GM12878 (cell line): ENCODE measurements at regions not wholly inside any gene's neighbourhood (a gene's known extent, or its start where the extent isn't known, plus 50 kb on each side); places are given as distances from the start of the nearest gene placed in this dataset.

Experiments used
- ATAC-seq: fragments of 200-7000 bp; cut with Tn5 transposase; 3 replicates; pipeline ENCODE4 v1.9.1; 2020; ENCODE audit warnings: mild to moderate bottlenecking, moderate library complexity
- BruUV-seq: library from RNA; stranded (reverse); fragments of 400-500 nt; replicated peaks from 2 replicates; lab custom pipeline; 2021; lab: Mats Ljungman, UMichigan
- CTCF ChIA-PET: fragments of 300-600 bp; sonication (Branson Sonifier 250); formaldehyde crosslinking; extraction: SDS; loops from one replicate; lab custom pipeline; 2021; ENCODE audit warnings: inconsistent platforms; lab: Yijun Ruan, JAX
- POLR2A ChIA-PET: fragments of 350-600 bp; formaldehyde crosslinking; extraction: SDS; loops from one replicate; lab custom pipeline; 2021; ENCODE audit warnings: inconsistent platforms; lab: Charles Lee
- RAD21 ChIA-PET: fragments of 300-600 bp; sonication (Branson Sonifier 250); formaldehyde crosslinking; loops from one replicate; lab custom pipeline; 2023; ENCODE audit warnings: antibody characterized with exemption; ENCODE audit not compliant: unreplicated experiment; lab: Charles Lee
- SMC1A ChIA-PET: fragments of 300-600 bp; sonication (Branson Sonifier 250); formaldehyde crosslinking; loops from one replicate; lab custom pipeline; 2023; ENCODE audit not compliant: unreplicated experiment, uncharacterized antibody; lab: Charles Lee
- DNase-seq: peaks from one replicate; pipeline ENCODE4 v3.0.0-alpha.2; 2011; ENCODE audit warnings: low read depth, low spot score
- FAIRE-seq: peaks from 3 replicates; lab custom pipeline; 2011; peaks lifted over from hg19 to GRCh38; lab: Jason Lieb, UNC
- H2AFZ ChIP-seq: 2 replicates; pipeline ENCODE4 v1.6.0; 2011; ENCODE audit warnings: low read depth, low read length, control low read depth; ENCODE audit not compliant: control insufficient read depth
- H3K27ac ChIP-seq: 2 replicates; pipeline ENCODE4 v1.5.1; 2011; ENCODE audit warnings: control low read depth; ENCODE audit not compliant: control insufficient read depth, insufficient read depth
- H3K27me3 ChIP-seq, 2 experiments: replicated peaks in 1 of 2; 2 replicates each; pipeline versions ENCODE4 v1.6.0 to v1.6.1; 2011; ENCODE audit warnings: low read length in 1 of 2; ENCODE audit not compliant: control insufficient read depth in 2 of 2, insufficient read depth in 2 of 2
- H3K36me3 ChIP-seq, 2 experiments: 2 replicates each; pipeline ENCODE4 v1.5.1; 2011; ENCODE audit warnings: low read length in 1 of 2; ENCODE audit not compliant: control insufficient read depth in 2 of 2, insufficient read depth in 2 of 2
- H3K4me1 ChIP-seq: 2 replicates; pipeline ENCODE4 v1.6.1; 2011; ENCODE audit warnings: mild to moderate bottlenecking, low read length, moderate library complexity, mixed read lengths; ENCODE audit not compliant: control insufficient read depth, insufficient read depth
- H3K4me2 ChIP-seq: 2 replicates; pipeline ENCODE4 v1.6.0; 2011; ENCODE audit warnings: control low read depth; ENCODE audit not compliant: control insufficient read depth, insufficient read depth
- H3K4me3 ChIP-seq: fragments of 200-600 bp; sonication (generic); 2 replicates; pipeline ENCODE4 v1.5.1; 2016
- H3K79me2 ChIP-seq: 2 replicates; pipeline ENCODE4 v1.6.0; 2011; ENCODE audit warnings: low read length; ENCODE audit not compliant: control insufficient read depth, insufficient read depth
- H3K9ac ChIP-seq: 2 replicates; pipeline ENCODE4 v1.8.0; 2011; ENCODE audit warnings: low read length, control low read depth, mixed read lengths; ENCODE audit not compliant: control insufficient read depth, insufficient read depth
- H3K9me3 ChIP-seq: replicated peaks from 3 replicates; pipeline ENCODE4 v1.5.1; 2011; ENCODE audit warnings: mild to moderate bottlenecking, low read length; ENCODE audit not compliant: control insufficient read depth, insufficient read depth
- H4K20me1 ChIP-seq: 2 replicates; pipeline ENCODE4 v1.6.0; 2011; ENCODE audit not compliant: control insufficient read depth, insufficient read depth
- CHD1 ChIP-seq: IDR thresholded peaks from 2 replicates; pipeline ENCODE4 v1.6.1; 2012; ENCODE audit warnings: low read depth, low read length, improper control_type of control experiment
- HCFC1 ChIP-seq: fragments of 150-350 bp; IDR thresholded peaks from 2 replicates; pipeline ENCODE4 v1.6.1; 2014; ENCODE audit warnings: low read length
- NBN ChIP-seq: fragments of 450-650 bp; IDR thresholded peaks from 2 replicates; pipeline ENCODE4 v1.6.1; 2016
- NR2C2 ChIP-seq: IDR thresholded peaks from 2 replicates; pipeline ENCODE4 v1.6.1; 2011; ENCODE audit warnings: borderline replicate concordance, low read depth; ENCODE audit not compliant: control insufficient read depth, insufficient read length
- POU2F2 ChIP-seq: IDR thresholded peaks from 3 replicates; pipeline ENCODE4 v1.6.1; 2011; ENCODE audit warnings: low read depth, mild to moderate bottlenecking, low read length, borderline replicate concordance
- SPI1 ChIP-seq: IDR thresholded peaks from 2 replicates; pipeline ENCODE4 v1.6.1; 2011; ENCODE audit warnings: low read depth, mild to moderate bottlenecking, low read length, moderate library complexity, borderline replicate concordance; ENCODE audit not compliant: insufficient read depth
- ZNF207 ChIP-seq: fragments of 450-650 bp; IDR thresholded peaks from 2 replicates; pipeline ENCODE4 v1.6.1; 2014; ENCODE audit warnings: antibody characterized with exemption, mild to moderate bottlenecking, borderline replicate concordance
- ZNF622 ChIP-seq: fragments of 450-650 bp; IDR thresholded peaks from 2 replicates; pipeline ENCODE4 v1.6.1; 2017; ENCODE audit warnings: mild to moderate bottlenecking, inconsistent platforms
- WGBS: methylation state at CpG from one replicate; pipeline ENCODE4 v1.1.6; 2016; ENCODE audit warnings: low lambda C conversion rate; ENCODE audit not compliant: insufficient replicate concordance, insufficient coverage; ENCODE audit errors: missing lambda C conversion rate; 5-methylcytosine and 5-hydroxymethylcytosine counted together
- in situ Hi-C: fragments of 300-500 bp; cut with MboI; formaldehyde crosslinking; loops from 9 replicates; pipeline ENCODE4 v1.14.3; 2018; ENCODE audit warnings: mixed read lengths
- intact Hi-C: fragments of 100-400 bp; cut with micrococcal nuclease; formaldehyde crosslinking; loops from one replicate; pipeline ENCODE4 v1.14.2; 2022; ENCODE audit not compliant: unreplicated experiment
- TF ChIP-seq, protein P1 (sequence below), 3 experiments: IDR thresholded peaks in 2 of 3; conservative IDR thresholded peaks in 1 of 3; 2 replicates each; pipeline ENCODE4 v1.5.1; 2011; ENCODE audit warnings: low read depth in 3 of 3, low read length in 3 of 3, mild to moderate bottlenecking in 3 of 3, control low read depth in 2 of 3, moderate library complexity in 2 of 3, inconsistent platforms in 1 of 3, mixed read lengths in 1 of 3; ENCODE audit not compliant: control insufficient read depth in 2 of 3, insufficient read depth in 1 of 3; ENCODE audit errors: extremely low read depth in 1 of 3
- TF ChIP-seq, protein P2 (sequence below): IDR thresholded peaks from 2 replicates; pipeline ENCODE4 v1.6.1; 2012; ENCODE audit warnings: improper control_type of control experiment, low read depth, low read length; ENCODE audit not compliant: insufficient replicate concordance
- TF ChIP-seq, protein P3 (sequence below): IDR thresholded peaks from 2 replicates; pipeline ENCODE4 v1.6.1; 2011; ENCODE audit warnings: borderline replicate concordance, low read depth, mild to moderate bottlenecking, moderate library complexity, low read length; ENCODE audit not compliant: insufficient read depth, poor library complexity, severe bottlenecking

- TF ChIP-seq, protein P1, sequence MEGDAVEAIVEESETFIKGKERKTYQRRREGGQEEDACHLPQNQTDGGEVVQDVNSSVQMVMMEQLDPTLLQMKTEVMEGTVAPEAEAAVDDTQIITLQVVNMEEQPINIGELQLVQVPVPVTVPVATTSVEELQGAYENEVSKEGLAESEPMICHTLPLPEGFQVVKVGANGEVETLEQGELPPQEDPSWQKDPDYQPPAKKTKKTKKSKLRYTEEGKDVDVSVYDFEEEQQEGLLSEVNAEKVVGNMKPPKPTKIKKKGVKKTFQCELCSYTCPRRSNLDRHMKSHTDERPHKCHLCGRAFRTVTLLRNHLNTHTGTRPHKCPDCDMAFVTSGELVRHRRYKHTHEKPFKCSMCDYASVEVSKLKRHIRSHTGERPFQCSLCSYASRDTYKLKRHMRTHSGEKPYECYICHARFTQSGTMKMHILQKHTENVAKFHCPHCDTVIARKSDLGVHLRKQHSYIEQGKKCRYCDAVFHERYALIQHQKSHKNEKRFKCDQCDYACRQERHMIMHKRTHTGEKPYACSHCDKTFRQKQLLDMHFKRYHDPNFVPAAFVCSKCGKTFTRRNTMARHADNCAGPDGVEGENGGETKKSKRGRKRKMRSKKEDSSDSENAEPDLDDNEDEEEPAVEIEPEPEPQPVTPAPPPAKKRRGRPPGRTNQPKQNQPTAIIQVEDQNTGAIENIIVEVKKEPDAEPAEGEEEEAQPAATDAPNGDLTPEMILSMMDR (IDR thresholded peaks at IDR 0.05 in 2 of 3, conservative IDR thresholded peaks at IDR 0.05 in 1 of 3; ENCODE audit: control insufficient read depth in 2 of 3, extremely low read depth in 1 of 3, insufficient read depth in 1 of 3, low read depth in 3 of 3, low read length in 3 of 3) = no peak
- TF ChIP-seq CHD1 = no peak
Measured at GRCh38 chr18:43949291-43949690, 672.0 kb upstream of the SYT4 start (continued).

- 8% methylated on average over 3 of the region's 3 CpGs for WGBS
- H3K4me2 ChIP-seq = no peak overlapping the region
- in situ Hi-C loops = no loop called here
- TF ChIP-seq, protein P2, sequence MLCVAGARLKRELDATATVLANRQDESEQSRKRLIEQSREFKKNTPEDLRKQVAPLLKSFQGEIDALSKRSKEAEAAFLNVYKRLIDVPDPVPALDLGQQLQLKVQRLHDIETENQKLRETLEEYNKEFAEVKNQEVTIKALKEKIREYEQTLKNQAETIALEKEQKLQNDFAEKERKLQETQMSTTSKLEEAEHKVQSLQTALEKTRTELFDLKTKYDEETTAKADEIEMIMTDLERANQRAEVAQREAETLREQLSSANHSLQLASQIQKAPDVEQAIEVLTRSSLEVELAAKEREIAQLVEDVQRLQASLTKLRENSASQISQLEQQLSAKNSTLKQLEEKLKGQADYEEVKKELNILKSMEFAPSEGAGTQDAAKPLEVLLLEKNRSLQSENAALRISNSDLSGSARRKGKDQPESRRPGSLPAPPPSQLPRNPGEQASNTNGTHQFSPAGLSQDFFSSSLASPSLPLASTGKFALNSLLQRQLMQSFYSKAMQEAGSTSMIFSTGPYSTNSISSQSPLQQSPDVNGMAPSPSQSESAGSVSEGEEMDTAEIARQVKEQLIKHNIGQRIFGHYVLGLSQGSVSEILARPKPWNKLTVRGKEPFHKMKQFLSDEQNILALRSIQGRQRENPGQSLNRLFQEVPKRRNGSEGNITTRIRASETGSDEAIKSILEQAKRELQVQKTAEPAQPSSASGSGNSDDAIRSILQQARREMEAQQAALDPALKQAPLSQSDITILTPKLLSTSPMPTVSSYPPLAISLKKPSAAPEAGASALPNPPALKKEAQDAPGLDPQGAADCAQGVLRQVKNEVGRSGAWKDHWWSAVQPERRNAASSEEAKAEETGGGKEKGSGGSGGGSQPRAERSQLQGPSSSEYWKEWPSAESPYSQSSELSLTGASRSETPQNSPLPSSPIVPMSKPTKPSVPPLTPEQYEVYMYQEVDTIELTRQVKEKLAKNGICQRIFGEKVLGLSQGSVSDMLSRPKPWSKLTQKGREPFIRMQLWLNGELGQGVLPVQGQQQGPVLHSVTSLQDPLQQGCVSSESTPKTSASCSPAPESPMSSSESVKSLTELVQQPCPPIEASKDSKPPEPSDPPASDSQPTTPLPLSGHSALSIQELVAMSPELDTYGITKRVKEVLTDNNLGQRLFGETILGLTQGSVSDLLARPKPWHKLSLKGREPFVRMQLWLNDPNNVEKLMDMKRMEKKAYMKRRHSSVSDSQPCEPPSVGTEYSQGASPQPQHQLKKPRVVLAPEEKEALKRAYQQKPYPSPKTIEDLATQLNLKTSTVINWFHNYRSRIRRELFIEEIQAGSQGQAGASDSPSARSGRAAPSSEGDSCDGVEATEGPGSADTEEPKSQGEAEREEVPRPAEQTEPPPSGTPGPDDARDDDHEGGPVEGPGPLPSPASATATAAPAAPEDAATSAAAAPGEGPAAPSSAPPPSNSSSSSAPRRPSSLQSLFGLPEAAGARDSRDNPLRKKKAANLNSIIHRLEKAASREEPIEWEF = no peak
- no peak for TF ChIP-seq SPI1
- TF ChIP-seq, protein P3, sequence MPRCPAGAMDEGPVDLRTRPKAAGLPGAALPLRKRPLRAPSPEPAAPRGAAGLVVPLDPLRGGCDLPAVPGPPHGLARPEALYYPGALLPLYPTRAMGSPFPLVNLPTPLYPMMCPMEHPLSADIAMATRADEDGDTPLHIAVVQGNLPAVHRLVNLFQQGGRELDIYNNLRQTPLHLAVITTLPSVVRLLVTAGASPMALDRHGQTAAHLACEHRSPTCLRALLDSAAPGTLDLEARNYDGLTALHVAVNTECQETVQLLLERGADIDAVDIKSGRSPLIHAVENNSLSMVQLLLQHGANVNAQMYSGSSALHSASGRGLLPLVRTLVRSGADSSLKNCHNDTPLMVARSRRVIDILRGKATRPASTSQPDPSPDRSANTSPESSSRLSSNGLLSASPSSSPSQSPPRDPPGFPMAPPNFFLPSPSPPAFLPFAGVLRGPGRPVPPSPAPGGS = no peak
- no peak for TF ChIP-seq NBN
- no peak for TF ChIP-seq ZNF622
- TF ChIP-seq NR2C2 = no peak
- TF ChIP-seq HCFC1 = no peak
- no peak for TF ChIP-seq ZNF207
- no peak for TF ChIP-seq POU2F2
- TF ChIP-seq, all 136 proteins: peak for 0
- H3K9me3 ChIP-seq = no peaks in the 10 kb centered on the region
- no peak overlapping the region for H3K4me3 ChIP-seq
- RAD21 ChIA-PET = no interaction called here
- no peaks in the 10 kb centered on the region for H3K36me3 ChIP-seq
- CTCF ChIA-PET = interaction anchor here (0.7 kb wide), 1 partner anchor 1973 kb away, joined by 3 read pairs; no protein-coding TSS in a partner anchor
- H3K4me1 ChIP-seq = no peaks in the 10 kb centered on the region
- FAIRE-seq (no peak), ATAC-seq (no peak), DNase-seq (no peak)
- no peak overlapping the region for H3K27ac ChIP-seq
- intact Hi-C loops = no loop called here
- SMC1A ChIA-PET = no interaction called here
- H3K79me2 ChIP-seq = no peaks in the 10 kb centered on the region
- H2AFZ ChIP-seq = no peak overlapping the region
- H3K27me3 ChIP-seq = no peaks in the 10 kb centered on the region; a peak in 1 of 4 replicates
- no TSS peak for BruUV-seq
- H3K9ac ChIP-seq = no peak overlapping the region
- no peaks in the 10 kb centered on the region for H4K20me1 ChIP-seq
- POLR2A ChIA-PET = no interaction called here
Measured at GRCh38 chr18:43950062-43950461, 672.8 kb upstream of the SYT4 start.
